Epithelial cell of proximal tubule (primary cell): ENCODE measurements at regions not wholly inside any gene's neighbourhood (a gene's known extent, or its start where the extent isn't known, plus 50 kb on each side); places are given as distances from the start of the nearest gene placed in this dataset.

Source experiments
- DNase-seq: peaks from one replicate; pipeline ENCODE4 v3.0.0-alpha.2; 2011; ENCODE audit warnings: low read depth
- H3K4me3 ChIP-seq: 2 replicates; pipeline ENCODE4 v1.5.1; 2011; ENCODE audit warnings: low read depth, mild to moderate bottlenecking, low read length
- CTCF ChIP-seq: conservative IDR thresholded peaks from 2 replicates; pipeline ENCODE4 v1.5.1; 2012; ENCODE audit warnings: low read depth, mild to moderate bottlenecking, low read length

DNA sequence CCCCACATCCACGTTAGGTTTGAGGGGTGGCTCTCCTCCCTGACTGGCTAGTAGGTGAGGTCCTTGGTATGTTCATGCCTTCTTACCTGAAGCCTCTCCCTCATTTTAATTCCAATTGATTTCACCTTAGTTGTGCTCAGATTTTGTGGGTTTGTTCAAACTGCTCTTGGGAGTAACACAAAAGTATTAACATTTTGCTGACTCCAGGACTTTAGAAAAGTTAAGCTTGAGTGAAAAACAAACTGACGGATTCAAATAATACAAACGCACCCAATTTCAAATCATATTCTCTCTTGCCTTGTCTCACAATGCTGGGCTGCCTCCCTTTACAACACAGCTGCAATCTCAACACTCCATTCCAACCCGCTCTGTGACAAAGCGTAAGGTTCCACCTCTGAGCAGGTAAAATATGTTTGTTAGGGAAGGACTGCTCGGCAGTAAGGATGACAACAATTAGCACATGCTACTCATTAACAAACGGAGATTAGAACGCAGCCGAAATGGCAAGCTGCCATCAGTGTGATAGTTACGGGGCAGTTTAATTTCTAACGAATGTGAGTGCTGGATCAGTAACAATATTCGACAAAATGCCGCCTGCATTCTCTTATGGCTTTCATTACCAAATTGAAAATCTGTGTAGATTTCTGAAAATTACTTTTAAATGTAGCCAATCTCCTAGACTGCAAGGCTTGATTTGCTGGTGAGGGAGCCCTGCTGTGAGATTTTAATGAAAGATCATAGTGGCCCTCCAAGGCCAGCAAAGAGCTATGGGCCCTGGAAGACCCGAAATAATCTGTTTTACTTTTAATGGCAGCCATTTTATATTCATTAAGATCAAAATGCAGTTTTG lies 730.6 kb upstream of the FANCL start:
- H3K4me3 ChIP-seq = no peak overlapping the region
- TF ChIP-seq CTCF = no peak
- DNase-seq = no peak

GRCh38 chr2:58970365-58970764 lies 729.2 kb upstream of the FANCL start:
- no peak for DNase-seq
- TF ChIP-seq CTCF = no peak

GRCh38 chr2:58968885-58969284 lies 727.8 kb upstream of the FANCL start:
- no peak overlapping the region for H3K4me3 ChIP-seq
- DNase-seq = no peak

More at GRCh38 chr2:58970365-58970764, 729.2 kb upstream of the FANCL start:
- H3K4me3 ChIP-seq = no peak overlapping the region

GRCh38 chr2:58967736-58968135 lies 726.6 kb upstream of the FANCL start:
- no peak for TF ChIP-seq CTCF
- no peak for DNase-seq
- no peak overlapping the region for H3K4me3 ChIP-seq

More at GRCh38 chr2:58968885-58969284, 727.8 kb upstream of the FANCL start:
- no peak for TF ChIP-seq CTCF

- DNase-seq = no peak
- TF ChIP-seq CTCF = no peak
- no peak overlapping the region for H3K4me3 ChIP-seq
These were observed 724.5 kb upstream of the FANCL start for GRCh38 chr2:58965602-58966001.

DNA sequence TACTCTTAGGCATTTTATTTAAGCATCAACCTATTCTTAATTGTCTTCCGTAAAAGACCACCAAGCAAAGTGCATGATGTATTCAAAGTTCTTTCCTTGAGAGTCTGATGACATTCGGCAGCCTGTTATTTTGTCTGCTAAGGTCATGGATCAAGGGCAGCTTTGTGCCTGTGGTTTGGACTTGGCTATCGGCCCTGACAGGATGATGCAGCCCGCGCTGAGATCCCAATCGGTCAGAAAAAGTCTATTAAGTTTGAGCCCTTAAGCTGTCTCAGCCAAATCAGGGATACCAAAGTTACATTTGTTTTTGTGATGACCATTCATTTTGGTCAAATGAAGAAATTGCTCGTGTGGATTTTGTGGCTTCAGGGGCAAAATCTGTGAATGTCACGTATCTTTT lies 718.9 kb upstream of the FANCL start:
- TF ChIP-seq CTCF = no peak
- DNase-seq = no peak
- no peak overlapping the region for H3K4me3 ChIP-seq

DNA sequence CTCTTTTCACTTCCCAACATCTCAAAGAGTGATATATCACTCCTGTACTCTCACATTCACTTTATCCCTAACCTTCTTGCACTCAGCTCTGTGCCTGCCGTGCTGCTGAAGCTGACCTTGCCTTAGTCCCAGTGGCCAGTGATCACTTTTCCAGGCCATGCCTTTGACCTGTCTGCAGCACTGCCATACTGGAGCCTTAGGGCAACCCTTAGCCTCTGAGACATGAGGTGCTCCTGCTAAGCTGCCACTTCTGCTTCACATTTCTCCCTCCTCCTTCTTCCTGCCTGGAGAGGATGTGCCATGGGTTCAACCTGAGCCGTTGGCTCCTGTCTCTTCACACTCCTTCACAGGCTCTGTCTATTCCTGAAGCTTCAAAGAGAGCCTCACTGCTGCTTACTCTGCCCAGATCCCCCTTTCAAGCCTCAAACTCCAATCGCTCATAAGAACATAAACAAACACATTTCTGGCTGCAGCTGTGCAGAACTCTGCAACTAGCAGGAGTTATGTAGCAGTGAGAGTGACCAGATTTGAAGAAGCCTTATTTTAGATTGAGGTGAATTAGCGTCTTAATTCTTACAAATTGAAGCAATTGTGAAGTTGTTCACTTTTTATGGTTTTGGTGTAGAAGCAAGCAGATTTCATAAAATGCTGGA lies 716.2 kb upstream of the FANCL start:
- no peak overlapping the region for H3K4me3 ChIP-seq
- TF ChIP-seq CTCF = no peak
- no peak for DNase-seq
